Gastrocnemius medialis (tissue), 4 donors: ENCODE measurements at regions not wholly inside any gene's neighbourhood (a gene's known extent, or its start where the extent isn't known, plus 50 kb on each side); places are given as distances from the start of the nearest gene placed in this dataset.

Experiments used
- ATAC-seq, 2 donors: fragments of 150-250 bp; one replicate each; pipeline ENCODE4 v1.9.1; 2016
- DNase-seq, 2 donors: peaks; one replicate each; pipeline ENCODE4 v3.0.0-alpha.2; 2019
- H3K27ac ChIP-seq, 4 donors: fragments of 200-600 bp; sonication (generic); 1 replicate in 1 of 4; 2 replicates in 3 of 4; pipeline ENCODE4 v1.5.1; 2016 to 2018; ENCODE audit warnings: mild to moderate bottlenecking in 2 of 4, moderate library complexity in 1 of 4
- H3K27me3 ChIP-seq, 3 donors: fragments of 200-600 bp; sonication (generic) in 2 of 3; 1 replicate in 1 of 3; 2 replicates in 2 of 3; pipeline versions ENCODE4 v1.5.1 to v1.6.0; 2016 to 2019; ENCODE audit warnings: mild to moderate bottlenecking in 1 of 3, moderate library complexity in 1 of 3
- H3K36me3 ChIP-seq, 2 donors: fragments of 200-600 bp; sonication (generic) in 1 of 2; one replicate each; pipeline ENCODE4 v1.5.1; 2017 to 2018
- H3K4me1 ChIP-seq, 2 donors: fragments of 200-600 bp; sonication (generic) in 1 of 2; one replicate each; pipeline ENCODE4 v1.5.1; 2016 to 2017; ENCODE audit warnings: mild to moderate bottlenecking in 2 of 2
- H3K4me3 ChIP-seq, 4 donors: fragments of 200-600 bp; sonication (generic) in 3 of 4; 1 replicate in 1 of 4; 2 replicates in 3 of 4; pipeline ENCODE4 v1.5.1; 2016 to 2019; ENCODE audit warnings: mild to moderate bottlenecking in 2 of 4
- H3K9me3 ChIP-seq, 3 donors: fragments of 200-600 bp; sonication (generic) in 2 of 3; 1 replicate in 1 of 3; 2 replicates in 2 of 3; pipeline ENCODE4 v1.5.1; 2016 to 2019
- CTCF ChIP-seq, 5 experiments: fragments of 450-650 bp in 3 of 5; fragments of 200-600 bp in 2 of 5; sonication (generic) in 2 of 5; IDR thresholded peaks in 4 of 5; conservative IDR thresholded peaks in 1 of 5; 1 replicate in 4 of 5; 2 replicates in 1 of 5; pipeline ENCODE4 v1.5.1; 2016 to 2019; ENCODE audit warnings: antibody characterized with exemption in 5 of 5, mild to moderate bottlenecking in 3 of 5, moderate library complexity in 3 of 5
- POLR2A ChIP-seq, 2 donors: fragments of 450-650 bp; IDR thresholded peaks; one replicate each; pipeline ENCODE4 v1.6.1; 2017; ENCODE audit warnings: antibody characterized with exemption in 2 of 2, mild to moderate bottlenecking in 2 of 2, moderate library complexity in 2 of 2
- in situ Hi-C, 4 donors: fragments of 200-750 bp; cut with MboI; loops; one replicate each; pipeline versions ENCODE4 v1.15.0 to v1.8.0; 2017; ENCODE audit warnings: low sequenced_read_pairs in 4 of 4
- intact Hi-C: fragments of 100-400 bp; cut with DNase I; formaldehyde crosslinking; loops from one replicate; pipeline ENCODE4 v1.15.1; 2023; ENCODE audit warnings: low total_unique reads

DNA sequence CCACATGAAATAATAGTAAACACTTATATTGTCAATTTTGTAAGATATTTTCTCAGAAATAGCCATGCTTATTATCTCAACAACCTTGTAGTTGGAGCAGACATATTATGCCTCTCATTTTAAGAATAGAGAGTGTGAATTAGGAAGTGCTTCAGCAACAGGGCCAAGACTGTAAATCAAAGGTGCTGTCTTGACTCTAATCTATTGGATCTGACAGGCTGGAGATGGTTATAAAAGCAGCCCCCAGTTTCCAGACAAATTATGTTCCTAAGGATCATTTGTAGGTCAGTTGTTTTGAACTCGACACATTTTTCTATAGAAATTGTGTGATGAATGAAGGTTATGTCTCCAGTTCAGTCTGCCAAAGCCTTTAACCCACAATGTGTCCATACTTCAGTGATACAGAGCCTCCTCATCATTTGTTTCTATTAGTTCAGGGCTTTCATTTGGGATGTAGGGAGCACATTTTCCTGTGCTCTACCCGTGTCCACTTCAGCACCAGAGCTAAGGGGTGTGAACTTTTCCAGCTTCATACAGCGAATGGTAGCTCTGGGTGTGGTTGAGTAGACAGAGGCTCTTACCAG, 284.8 kb upstream of the FBXO33 start:
- Histone ChIP-seq H3K4me3 (no peak overlapping the region), H3K9me3 (no peaks in the 10 kb centered on the region), H3K27ac (no peak overlapping the region), H3K36me3 (no peaks in the 10 kb centered on the region), H3K4me1 (no peaks in the 10 kb centered on the region), H3K27me3 (no peaks in the 10 kb centered on the region)
- no peak for ATAC-seq
- no peak for DNase-seq
- no peak for TF ChIP-seq POLR2A (IDR thresholded peaks at IDR 0.05)
- no peak for TF ChIP-seq CTCF (IDR thresholded peaks at IDR 0.05 in 4 of 5, conservative IDR thresholded peaks at IDR 0.05 in 1 of 5)
- intact Hi-C loops, result no loop called here
- in situ Hi-C loops, result no loop called here

GRCh38 chr14:39712293-39712999, 280.2 kb upstream of the FBXO33 start:
- H3K9me3 ChIP-seq, result no peaks in the 10 kb centered on the region
- H3K4me1 ChIP-seq, result no peaks in the 10 kb centered on the region
- no peak overlapping the region for H3K27ac ChIP-seq
- in situ Hi-C loops, result no loop called here
- no peak overlapping the region for H3K4me3 ChIP-seq
- TF ChIP-seq CTCF (IDR thresholded peaks at IDR 0.05 in 4 of 5, conservative IDR thresholded peaks at IDR 0.05 in 1 of 5) (no peak), POLR2A (IDR thresholded peaks at IDR 0.05) (no peak)
- H3K36me3 ChIP-seq, result no peaks in the 10 kb centered on the region
- ATAC-seq (no peak), DNase-seq (no peak)
- H3K27me3 ChIP-seq, result no peaks in the 10 kb centered on the region
- intact Hi-C loops, result no loop called here

GRCh38 chr14:39704594-39704993, 272.4 kb upstream of the FBXO33 start:
- Histone ChIP-seq H3K4me3 (no peak overlapping the region), H3K27me3 (no peaks in the 10 kb centered on the region), H3K27ac (no peak overlapping the region), H3K4me1 (no peaks in the 10 kb centered on the region), H3K36me3 (no peaks in the 10 kb centered on the region), H3K9me3 (no peaks in the 10 kb centered on the region)
- in situ Hi-C loops (no loop called here), intact Hi-C loops (no loop called here)
- DNase-seq, result no peak
- TF ChIP-seq CTCF (IDR thresholded peaks at IDR 0.05 in 4 of 5, conservative IDR thresholded peaks at IDR 0.05 in 1 of 5), result no peak
- TF ChIP-seq POLR2A (IDR thresholded peaks at IDR 0.05), result no peak
- no peak for ATAC-seq

DNA sequence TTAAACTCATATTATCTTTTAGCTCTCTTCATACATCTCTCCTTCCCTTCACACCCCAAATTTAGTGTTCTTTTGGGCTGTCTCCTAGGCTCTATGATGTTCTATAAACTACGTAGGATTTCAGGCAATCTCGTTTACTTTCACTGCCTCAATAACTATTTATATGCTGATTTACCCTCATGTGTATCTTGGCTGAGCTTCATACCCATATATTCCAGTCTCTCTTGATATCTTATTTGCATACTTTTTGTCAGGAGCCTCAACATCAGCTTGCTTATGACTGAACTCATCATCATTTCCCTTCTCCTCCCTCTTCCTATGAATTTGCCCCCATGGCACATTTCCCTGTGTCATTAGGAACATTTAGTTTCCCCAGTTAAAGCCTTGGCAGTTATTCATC, 262.1 kb upstream of the FBXO33 start:
- Histone ChIP-seq H3K4me1 (no peaks in the 10 kb centered on the region), H3K27ac (no peak overlapping the region), H3K27me3 (no peaks in the 10 kb centered on the region), H3K36me3 (no peaks in the 10 kb centered on the region), H3K9me3 (no peaks in the 10 kb centered on the region), H3K4me3 (no peak overlapping the region)
- in situ Hi-C loops (no loop called here), intact Hi-C loops (no loop called here)
- DNase-seq, result no peak
- no peak for TF ChIP-seq POLR2A (IDR thresholded peaks at IDR 0.05)
- no peak for TF ChIP-seq CTCF (IDR thresholded peaks at IDR 0.05 in 4 of 5, conservative IDR thresholded peaks at IDR 0.05 in 1 of 5)
- no peak for ATAC-seq
